Left ventricle myocardium superior (tissue), 1 donor: ENCODE measurements at regions not wholly inside any gene's neighbourhood (a gene's known extent, or its start where the extent isn't known, plus 50 kb on each side); places are given as distances from the start of the nearest gene placed in this dataset.

Experiments
- ATAC-seq: fragments of 200-7000 bp; cut with Tn5 transposase; one replicate; pipeline ENCODE4 v1.9.1; 2020; ENCODE audit warnings: mild to moderate bottlenecking, moderate library complexity
- DNase-seq: peaks from one replicate; pipeline ENCODE4 v3.0.0-alpha.2; 2020
- intact Hi-C: fragments of 100-400 bp; cut with micrococcal nuclease; formaldehyde crosslinking; loops from one replicate; pipeline ENCODE4 v1.11.0; 2022
- donor health status: DM: no; HTN: yes; CAD: no; lungs with severe emphysema.

DNA sequence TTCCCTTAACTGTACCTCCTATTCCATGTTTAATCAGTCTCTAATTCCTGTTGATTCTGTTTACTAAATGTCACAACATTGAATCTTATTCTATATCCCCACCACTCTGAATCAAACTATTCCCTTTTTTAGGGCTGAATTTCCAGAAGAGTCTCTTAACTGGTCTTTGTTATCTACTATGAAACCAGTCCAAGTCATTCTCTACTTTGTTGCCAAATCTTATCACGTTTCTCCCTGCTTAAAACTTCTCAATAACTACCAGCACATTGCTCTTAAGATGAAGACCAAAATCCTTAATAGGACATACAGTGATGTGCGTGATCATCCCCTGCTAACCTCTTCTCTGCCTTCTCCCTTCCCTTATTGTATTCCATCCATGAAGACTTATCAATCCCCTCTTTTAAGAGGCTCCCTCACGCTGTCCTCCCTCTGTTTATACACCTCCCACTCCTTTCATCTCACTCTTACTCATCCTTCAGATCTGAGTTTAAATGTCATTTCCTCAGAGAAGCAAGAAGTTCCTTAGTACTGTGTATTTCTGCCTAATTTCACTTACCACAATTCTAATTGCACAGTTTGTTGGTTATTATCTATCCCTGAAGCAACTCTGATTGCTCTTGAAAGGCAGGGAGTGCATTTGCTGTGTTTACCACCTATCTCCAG is 143.0 kb upstream of the AHI1 start:
- intact Hi-C loops: no loop called here
- DNase-seq: no peak
- no peak for ATAC-seq

DNA sequence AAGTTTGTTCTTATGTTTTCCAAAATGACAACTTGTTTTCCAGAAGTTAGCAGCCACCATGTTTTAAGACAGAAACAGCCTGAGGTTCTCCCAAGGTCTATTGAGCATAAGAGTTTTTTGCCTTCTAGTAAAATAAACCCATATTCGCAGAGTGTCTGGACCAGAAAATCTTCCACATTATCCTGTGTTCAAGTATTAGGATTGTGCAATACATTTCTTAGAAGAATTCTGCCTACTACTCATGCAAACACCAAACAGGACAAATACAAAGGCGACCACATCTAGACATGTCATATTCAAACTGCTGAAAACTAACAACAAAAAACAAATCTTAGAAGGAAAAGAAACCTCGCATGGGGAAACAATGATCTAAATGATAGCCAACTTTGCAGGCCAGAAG is 145.4 kb upstream of the AHI1 start:
- no peak for DNase-seq

DNA sequence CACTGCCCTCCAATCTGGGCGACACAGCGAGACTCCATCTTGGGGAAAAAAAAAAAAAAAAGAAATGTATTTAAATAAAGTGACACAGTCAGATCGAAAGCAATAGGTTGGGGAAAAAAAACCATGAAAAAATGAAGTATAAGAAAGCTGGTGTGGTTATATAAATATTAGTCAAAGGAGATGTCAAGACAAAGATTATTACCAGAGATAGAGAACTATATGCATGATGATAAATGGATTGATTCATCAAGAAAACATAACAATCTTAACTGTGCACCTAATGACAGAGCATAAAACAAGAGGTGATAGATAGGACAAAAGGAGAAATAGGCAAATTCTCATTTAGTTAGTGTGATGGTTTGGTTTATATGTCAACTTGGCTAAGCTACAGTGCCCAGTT is 146.9 kb upstream of the AHI1 start:
- intact Hi-C loops: no loop called here
- DNase-seq (no peak), ATAC-seq (no peak)

More for the DNA sequence above, 145.4 kb upstream of the AHI1 start:
- intact Hi-C loops: no loop called here
- no peak for ATAC-seq

DNA sequence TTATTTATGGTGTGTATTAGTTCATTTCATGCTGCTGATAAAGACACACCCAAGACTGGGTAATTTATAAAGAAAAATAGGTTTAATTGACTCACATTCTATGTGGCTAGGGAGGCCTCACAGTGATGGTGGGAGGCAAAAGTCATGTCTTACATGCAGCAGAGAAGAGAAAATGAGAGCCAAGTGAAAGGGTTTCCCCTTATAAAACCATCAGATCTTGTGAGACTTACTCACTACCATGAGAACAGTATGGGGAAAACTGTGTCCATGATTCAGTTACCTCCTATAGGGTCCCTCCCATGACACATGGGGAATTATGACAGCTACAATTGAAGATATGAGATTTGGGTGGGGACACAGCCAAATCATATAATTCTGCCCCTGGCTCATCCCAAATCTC is 150.0 kb upstream of the AHI1 start:
- ATAC-seq (no peak), DNase-seq (no peak)
- intact Hi-C loops: no loop called here

DNA sequence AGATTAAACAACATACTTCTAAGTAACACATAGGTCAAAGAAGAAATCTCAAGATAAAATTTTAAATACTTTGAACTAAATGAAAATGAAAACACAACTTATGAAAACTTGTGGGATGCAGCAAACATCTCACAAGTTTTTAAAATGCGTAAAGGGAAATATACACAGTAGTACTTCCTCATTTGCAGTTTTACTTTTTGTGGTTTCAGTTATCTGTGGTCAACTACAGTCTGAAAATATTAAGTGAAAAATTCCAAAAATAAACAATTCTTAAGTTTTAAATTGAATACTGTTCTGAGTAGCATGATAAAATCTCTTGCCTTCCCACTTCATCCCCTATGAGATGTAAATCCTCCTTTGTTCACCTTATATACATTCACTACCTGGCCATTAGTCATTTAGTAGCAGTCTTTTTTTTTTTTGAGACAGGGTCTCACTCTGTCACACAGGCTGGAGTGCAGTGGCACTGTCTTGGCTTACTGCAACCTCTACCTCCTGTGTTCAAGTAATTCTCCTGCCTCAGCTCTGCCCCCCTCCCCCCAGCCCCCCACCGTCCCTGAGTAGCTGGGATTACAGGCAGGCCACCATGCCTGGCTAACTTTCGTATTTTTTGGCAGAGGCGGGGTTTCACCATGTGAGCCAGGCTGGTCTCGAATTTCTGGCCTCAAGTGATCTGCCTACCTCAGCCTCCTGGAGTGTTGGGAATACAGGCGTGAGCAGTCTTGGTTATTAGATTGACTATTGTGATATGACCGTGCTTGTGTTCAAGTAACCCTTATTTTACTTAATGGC is 154.6 kb upstream of the AHI1 start:
- intact Hi-C loops: no loop called here
- DNase-seq: no peak
- no peak for ATAC-seq

DNA sequence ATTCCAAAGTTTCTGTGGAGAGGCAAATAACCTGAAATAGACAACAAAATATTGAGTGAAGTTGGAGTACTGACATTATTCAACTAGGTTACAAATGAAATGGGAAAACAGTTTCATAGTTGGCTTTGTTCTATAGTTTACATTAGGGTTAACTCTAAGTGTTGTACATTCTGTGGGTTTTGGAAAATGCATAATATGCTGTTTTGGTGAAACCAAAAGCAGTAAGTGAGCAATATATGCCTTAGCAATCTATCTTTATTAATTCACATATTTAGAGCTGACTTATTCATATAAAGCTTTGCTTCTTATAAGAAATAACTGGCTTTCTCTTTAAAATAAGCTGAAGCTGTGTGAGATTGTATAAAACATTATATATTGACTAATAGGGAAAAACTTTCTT is 157.5 kb upstream of the AHI1 start:
- DNase-seq: no peak
- ATAC-seq: no peak
- intact Hi-C loops: no loop called here

DNA sequence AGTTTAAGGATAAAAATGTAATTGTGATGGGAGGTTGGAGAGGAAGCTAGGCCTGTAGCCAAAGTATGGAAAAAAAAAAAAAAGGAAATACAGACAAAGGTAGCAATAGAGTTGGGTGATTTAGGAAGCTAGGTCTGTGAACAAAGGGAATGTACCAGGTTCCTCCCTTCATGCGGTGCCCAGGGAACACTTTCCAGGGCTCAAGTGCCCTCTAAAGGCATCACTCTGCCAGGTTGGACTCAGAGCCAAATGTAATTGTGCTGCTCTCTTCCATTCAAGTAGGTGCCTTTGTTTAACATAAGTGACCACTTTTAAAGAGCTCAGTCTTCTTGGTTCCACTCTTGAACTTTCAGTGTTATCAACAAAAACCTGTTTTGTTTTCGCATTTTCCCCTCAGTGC is 159.7 kb upstream of the AHI1 start:
- ATAC-seq (no peak), DNase-seq (no peak)
- intact Hi-C loops: no loop called here

DNA sequence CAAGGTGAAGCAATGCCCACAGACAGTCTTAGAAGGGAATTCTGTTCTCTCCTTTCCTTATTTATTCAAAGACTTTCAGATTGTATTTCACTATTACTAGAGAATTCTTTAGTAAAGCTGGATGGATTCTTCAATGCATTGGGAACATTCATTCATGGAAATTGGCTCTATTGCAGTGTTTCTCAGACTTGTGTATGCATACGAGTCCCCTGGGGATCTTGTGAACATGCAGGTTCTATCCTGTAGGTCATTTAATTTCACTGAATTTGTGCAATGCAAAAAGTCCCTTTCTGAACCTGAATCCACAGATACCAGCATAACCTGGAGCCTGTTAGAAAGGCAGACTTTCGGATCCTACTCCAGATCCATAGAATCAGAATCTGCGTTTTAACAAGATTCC is 160.9 kb upstream of the AHI1 start:
- intact Hi-C loops: no loop called here
- DNase-seq (no peak), ATAC-seq (no peak)

DNA sequence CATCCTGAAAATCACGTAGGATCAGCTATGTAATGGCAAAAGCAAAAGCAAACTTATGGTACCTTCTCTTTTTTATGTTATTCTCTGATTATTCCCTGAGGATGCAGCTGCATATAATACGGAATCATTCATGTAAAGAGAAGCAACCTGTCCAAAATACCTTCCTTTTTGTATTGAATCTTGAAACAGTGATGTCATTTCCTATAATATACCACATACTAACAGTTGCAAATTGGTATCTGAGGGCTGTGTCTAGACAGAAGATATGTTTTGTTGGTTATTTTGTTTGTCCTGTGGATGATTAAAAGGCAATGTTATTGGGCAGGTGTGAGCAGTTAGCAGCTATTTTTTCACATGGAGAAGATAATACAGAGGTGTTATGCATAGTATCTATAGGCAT is 161.4 kb upstream of the AHI1 start:
- ATAC-seq (no peak), DNase-seq (no peak)
- intact Hi-C loops: no loop called here

DNA sequence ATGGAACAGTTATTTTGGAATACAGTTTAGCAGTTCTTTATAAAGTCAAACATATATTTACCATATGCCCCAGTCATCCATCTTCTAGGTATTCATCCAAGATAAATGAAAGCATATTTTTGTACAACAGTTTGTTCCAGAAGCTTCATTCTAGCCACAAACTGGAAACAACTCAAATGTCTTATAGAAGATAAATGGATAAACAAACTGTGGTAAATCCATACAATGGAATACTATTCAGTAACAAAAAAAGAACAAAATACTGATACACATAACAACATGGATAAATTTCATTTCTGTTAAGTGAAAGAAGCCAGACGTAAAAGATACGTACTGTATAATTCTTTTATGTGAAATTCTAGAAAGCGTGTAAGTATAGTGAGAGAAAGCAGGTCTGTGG is 167.0 kb upstream of the AHI1 start:
- DNase-seq: no peak
- intact Hi-C loops: no loop called here
- ATAC-seq: no peak

DNA sequence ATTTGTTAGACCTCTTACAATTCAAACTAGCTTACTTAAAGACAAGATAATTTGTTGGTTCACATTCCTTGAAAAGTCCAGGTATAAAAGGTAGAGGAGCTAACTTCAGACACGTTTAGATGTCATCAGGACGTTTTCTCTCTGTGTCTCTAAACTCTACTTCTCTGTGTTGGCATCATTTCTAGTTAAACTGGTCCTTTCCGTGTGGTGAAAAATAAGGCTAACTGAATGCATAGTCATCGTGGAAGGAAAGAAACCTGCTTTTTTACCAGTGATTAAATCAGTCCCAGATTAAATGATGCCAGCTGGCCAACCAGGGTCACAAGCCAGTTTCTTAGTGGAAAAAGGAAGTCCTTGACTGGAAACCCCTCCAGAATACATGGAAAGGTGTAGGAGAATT is 168.4 kb upstream of the AHI1 start:
- ATAC-seq (no peak), DNase-seq (no peak)
- intact Hi-C loops: no loop called here

DNA sequence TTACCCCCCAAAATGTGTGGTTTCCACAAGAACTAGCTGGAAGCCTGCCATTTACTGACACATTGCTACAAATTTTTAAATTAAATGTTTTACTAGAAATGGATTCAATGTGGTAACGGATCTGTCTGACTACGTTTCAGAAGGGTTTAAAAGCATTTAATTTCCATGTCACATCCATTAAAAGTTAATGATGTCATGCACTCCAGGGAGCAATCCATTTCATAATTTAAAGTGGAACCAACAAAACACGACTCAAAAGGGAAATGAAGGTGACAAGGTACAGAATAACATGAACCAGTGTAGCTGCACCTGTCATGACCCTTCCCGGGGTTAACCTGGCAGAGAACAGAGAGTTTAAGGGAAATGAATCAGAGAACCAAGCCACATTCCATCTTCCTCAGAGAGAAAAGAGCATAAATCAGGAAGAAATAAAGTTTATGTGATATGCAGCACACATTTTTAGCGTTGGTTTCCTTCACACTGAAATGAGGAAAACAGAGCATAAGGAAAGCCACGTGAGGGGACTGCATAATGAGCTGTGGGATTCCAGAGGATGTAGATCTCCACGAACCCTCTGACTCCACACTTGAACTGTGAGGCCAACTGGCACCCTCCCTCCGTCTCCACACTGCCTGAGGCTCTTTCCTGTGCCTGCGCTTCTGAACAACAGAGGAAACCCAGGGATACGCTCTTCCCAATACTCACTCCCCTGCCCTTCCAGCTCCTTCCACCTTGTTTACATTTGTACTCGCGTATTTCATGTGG is 170.3 kb upstream of the AHI1 start:
- DNase-seq (peak; percentile 47), ATAC-seq (peak; percentile 75)
- intact Hi-C loops: no loop called here

DNA sequence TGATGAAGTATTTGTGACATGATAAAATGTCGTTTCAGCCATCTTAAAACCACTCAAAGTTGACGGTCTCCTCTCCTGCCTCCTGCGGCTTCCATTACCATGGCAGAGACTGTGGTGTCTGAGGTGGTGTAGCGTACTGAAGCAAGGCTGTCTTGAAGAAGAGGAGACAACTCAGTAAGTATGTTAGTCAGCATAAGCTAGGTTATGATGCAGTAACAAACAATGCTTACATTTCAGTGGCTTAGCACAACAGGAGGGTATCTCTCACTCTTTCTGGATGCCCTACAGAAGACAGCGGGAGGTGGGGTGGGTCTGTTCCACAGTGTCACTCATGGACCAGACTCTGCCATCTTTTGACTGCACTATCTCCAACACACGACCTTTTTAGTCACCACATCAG is 174.7 kb upstream of the AHI1 start:
- DNase-seq (no peak), ATAC-seq (no peak)
- intact Hi-C loops: no loop called here

DNA sequence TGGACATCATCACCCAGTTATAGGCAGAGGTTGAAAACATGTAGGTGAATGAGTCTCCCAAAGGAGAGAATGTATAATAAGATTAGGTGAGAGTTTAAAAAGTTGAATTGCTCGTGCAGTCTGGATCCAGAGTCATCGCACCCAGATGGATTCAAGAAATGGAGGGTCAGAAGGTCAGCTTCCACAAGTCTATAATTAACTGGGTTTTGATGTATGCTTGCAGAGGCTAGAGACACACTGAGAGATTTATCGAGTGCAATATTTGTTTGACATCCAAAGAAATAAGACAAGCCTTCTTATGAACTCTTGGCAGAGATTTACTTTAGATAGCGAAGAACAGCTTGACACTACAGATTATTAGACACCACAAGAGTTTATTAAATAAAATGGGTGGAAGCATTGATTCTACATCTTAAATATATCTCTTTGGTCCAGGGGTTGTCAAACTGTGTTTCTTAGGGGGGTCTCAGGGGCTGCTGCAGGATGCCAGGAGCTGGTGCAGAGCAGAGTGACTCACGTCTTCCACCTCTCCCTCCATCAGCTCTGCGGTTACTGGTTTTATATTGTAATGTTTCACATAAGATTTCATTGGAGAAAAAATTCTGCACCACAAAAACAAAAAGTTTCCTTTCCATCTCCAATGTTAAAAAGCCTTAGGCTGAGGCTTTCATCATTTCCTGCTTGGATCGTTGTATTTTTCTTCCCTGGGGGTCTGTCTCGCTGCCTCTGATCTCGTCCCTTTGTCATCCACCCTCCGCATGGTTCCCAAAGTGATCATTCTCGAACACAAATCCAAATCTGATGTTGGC is 176.2 kb upstream of the AHI1 start:
- no peak for DNase-seq
- ATAC-seq: no peak
- intact Hi-C loops: no loop called here

DNA sequence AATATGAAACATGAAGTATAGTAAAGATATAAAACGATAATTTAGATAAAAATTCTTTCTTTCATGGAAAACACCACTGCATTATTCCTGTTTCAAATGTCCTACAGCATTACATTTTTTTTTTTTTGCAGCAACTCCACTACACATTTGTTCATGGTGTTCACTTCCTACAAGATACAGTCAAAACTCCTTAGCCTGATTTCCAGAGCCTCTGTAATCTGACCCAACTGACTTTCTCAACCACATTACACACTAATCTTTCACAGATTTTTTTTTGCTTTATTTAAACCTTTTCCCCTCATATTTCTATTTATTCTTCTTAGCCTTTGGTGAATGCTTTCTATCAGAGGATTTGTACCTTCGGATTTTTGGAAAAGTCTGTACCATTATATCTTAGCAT is 176.5 kb upstream of the PDE7B start:
- ATAC-seq (no peak), DNase-seq (no peak)
- intact Hi-C loops: no loop called here

DNA sequence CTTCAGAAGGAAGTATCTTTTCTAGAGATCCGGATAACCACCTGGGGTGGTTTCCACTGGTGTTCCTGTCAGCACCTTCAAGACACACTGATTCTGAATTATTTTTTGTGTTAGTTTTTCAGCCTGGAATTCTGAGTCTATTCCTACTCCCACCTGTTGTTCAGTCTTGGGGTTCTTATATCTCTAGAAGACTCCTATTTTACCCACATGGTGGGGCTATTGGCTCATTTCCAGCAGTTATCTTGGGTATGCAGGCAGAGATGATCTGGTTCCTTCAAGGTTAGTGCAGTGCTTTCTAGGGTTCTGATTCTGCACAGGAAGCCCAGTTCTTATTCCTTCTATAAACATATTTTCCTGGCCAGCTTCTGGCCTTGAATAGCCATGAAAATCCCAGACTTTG is 175.6 kb upstream of the PDE7B start:
- DNase-seq: no peak
- intact Hi-C loops: no loop called here
- no peak for ATAC-seq

DNA sequence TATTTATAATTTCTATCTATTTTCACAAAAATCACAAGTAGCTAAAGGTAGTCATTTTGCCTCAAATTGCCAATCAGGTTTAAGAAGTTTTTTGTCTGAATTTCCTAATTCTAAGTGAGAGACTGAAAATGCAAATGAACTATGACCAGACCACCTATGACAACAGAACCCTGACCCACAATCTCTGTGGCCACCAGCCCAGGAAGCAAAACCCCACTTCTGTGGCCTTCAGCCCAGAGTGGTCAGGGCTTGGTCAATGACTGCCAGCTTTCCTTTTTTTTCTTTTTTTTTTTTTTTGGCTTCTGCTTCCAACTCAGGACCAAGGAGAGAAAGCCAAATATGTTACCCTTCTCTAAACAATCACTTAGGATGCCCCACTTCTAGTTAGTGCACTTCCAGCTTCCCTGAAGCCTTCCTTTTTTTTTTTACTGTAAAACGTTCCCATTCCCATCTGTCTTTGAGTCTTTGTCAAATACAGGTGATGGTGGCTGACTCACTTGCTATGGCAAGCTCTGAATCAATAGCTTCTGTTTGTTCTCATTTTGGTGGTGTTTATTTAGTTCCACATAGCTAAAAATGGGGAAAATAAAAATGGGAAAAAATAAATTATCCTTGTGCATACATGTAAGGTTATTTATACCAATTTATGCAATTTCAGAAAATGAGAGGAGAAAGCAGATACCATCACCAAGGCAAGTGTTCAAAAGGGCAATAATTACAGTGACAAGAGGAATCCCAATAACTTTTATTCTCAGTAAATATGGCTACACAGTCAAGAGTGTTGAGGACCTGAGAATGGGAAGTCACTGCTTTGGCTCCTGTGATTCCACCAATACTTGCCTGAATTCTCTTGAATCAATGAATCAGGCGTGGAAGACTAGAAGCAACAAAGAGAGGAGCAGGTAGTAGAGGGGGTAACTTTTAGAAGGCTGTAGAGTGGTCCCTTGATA is 170.3 kb upstream of the PDE7B start:
- intact Hi-C loops: no loop called here
- no peak for ATAC-seq

DNA sequence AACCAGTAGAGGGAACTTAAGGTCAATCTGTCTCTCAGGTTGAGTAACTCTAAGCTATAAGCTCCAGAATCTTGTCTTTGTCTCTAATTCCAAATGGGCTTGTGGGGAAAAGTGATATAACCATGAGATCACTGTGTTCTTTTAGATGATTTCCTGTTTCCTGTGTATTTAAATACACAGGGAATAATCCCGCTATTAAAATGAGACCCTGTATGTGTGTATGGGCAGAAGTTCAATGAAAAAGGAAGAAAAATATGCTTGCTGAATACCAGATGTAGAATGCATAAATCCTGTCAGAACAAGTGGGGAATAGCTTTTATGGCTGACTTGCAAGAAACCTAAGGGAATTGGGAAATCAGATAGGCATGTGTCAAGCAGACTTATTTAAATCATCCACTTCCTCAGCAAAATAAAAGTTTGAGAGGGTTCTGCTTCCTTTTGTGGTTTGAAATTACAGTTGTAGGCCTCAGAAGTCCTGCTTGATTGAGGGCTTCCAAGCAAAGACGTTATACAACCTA is 164.7 kb upstream of the PDE7B start:
- peak; percentile 78 for ATAC-seq
- DNase-seq: no peak
- intact Hi-C loops: no loop called here

More for the DNA sequence above, 170.3 kb upstream of the PDE7B start:
- no peak for DNase-seq
